Right lobe of liver (tissue), 6 donors: ENCODE measurements at regions not wholly inside any gene's neighbourhood (a gene's known extent, or its start where the extent isn't known, plus 50 kb on each side); places are given as distances from the start of the nearest gene placed in this dataset.

Source experiments
- ATAC-seq, 4 donors: fragments of 200-7000 bp; cut with Tn5 transposase; one replicate each; pipeline ENCODE4 v1.9.1; 2020; ENCODE audit warnings: mild to moderate bottlenecking in 4 of 4, moderate library complexity in 4 of 4
- DNase-seq, 3 donors: peaks; one replicate each; pipeline ENCODE4 v3.0.0-alpha.2; 2020
- H3K27ac ChIP-seq, 3 donors: fragments of 200-600 bp; one replicate each; pipeline ENCODE4 v1.8.0; 2022
- H3K27me3 ChIP-seq, 2 donors: fragments of 200-600 bp; one replicate each; pipeline ENCODE4 v1.8.0; 2022
- H3K36me3 ChIP-seq, 4 donors: fragments of 200-600 bp; sonication (generic) in 1 of 4; one replicate each; pipeline versions ENCODE4 v1.5.1 to v1.8.0; 2017 to 2022; ENCODE audit warnings: control low read depth in 1 of 4
- H3K4me1 ChIP-seq, 4 donors: fragments of 200-600 bp; sonication (generic) in 1 of 4; one replicate each; pipeline versions ENCODE4 v1.5.1 to v1.8.0; 2017 to 2022; ENCODE audit warnings: control low read depth in 1 of 4
- H3K4me3 ChIP-seq, 3 donors: fragments of 200-600 bp; one replicate each; pipeline ENCODE4 v1.8.0; 2022
- H3K9me3 ChIP-seq, 4 donors: fragments of 200-600 bp; sonication (generic) in 1 of 4; one replicate each; pipeline versions ENCODE4 v1.5.1 to v1.8.0; 2017 to 2022; ENCODE audit warnings: control low read depth in 1 of 4
- POLR2A ChIP-seq: fragments of 450-650 bp; IDR thresholded peaks from one replicate; pipeline ENCODE4 v1.6.1; 2017; ENCODE audit warnings: antibody characterized with exemption, mild to moderate bottlenecking
- WGBS: methylation state at CpG from one replicate; pipeline ENCODE4 v1.1.6; 2018; ENCODE audit warnings: low coverage, low lambda C conversion rate; ENCODE audit not compliant: insufficient coverage; ENCODE audit errors: missing lambda C conversion rate; 5-methylcytosine and 5-hydroxymethylcytosine counted together
- intact Hi-C, 2 donors: fragments of 100-400 bp; cut with DNase I; formaldehyde crosslinking; loops; one replicate each; pipeline versions ENCODE4 v1.11.2 to v1.14.1; 2022
- TF ChIP-seq, protein P1 (sequence below), 4 donors: fragments of 200-600 bp in 3 of 4; fragments of 450-650 bp in 1 of 4; IDR thresholded peaks; one replicate each; pipeline versions ENCODE4 v1.5.1 to v1.8.0; 2016 to 2022; ENCODE audit warnings: antibody characterized with exemption in 4 of 4, mild to moderate bottlenecking in 2 of 4
- donor health status: DM: no; HTN: yes; CAD: no.
- donor health status: DM: no; HTN: no; CAD: no.
- donor health status: DM: no; HTN: no; CAD: no.
- donor health status: DM: no; HTN: yes; CAD: no.
- donor health status: DM: no; HTN: yes; CAD: no.

GRCh38 chr1:40924767-40925166 lies 54.7 kb upstream of the CTPS1 start:
- TF ChIP-seq, protein P1, sequence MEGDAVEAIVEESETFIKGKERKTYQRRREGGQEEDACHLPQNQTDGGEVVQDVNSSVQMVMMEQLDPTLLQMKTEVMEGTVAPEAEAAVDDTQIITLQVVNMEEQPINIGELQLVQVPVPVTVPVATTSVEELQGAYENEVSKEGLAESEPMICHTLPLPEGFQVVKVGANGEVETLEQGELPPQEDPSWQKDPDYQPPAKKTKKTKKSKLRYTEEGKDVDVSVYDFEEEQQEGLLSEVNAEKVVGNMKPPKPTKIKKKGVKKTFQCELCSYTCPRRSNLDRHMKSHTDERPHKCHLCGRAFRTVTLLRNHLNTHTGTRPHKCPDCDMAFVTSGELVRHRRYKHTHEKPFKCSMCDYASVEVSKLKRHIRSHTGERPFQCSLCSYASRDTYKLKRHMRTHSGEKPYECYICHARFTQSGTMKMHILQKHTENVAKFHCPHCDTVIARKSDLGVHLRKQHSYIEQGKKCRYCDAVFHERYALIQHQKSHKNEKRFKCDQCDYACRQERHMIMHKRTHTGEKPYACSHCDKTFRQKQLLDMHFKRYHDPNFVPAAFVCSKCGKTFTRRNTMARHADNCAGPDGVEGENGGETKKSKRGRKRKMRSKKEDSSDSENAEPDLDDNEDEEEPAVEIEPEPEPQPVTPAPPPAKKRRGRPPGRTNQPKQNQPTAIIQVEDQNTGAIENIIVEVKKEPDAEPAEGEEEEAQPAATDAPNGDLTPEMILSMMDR (IDR thresholded peaks at IDR 0.05), result no peak
- TF ChIP-seq POLR2A, result no peak
- Histone ChIP-seq H3K27ac (no peak overlapping the region), H3K4me3 (no peak overlapping the region), H3K9me3 (no peaks in the 10 kb centered on the region), H3K4me1 (peaks cover 0 to 5% (median under 1%) of the 10 kb centered on the region in 4 donors), H3K27me3 (no peaks in the 10 kb centered on the region), H3K36me3 (no peaks in the 10 kb centered on the region)
- intact Hi-C loops, result no loop called here
- no peak for DNase-seq
- WGBS, result 94% methylated on average over 5 of the region's 5 CpGs
- no peak for ATAC-seq

GRCh38 chr1:40925834-40926410 lies 53.6 kb upstream of the CTPS1 start:
- Histone ChIP-seq H3K4me3 (no peak overlapping the region), H3K9me3 (no peaks in the 10 kb centered on the region), H3K27me3 (no peaks in the 10 kb centered on the region), H3K4me1 (peaks cover 0 to 9% (median 4%) of the 10 kb centered on the region in 4 donors), H3K27ac (no peak overlapping the region), H3K36me3 (no peaks in the 10 kb centered on the region)
- TF ChIP-seq, protein P1 (IDR thresholded peaks at IDR 0.05), result no peak
- TF ChIP-seq POLR2A, result no peak
- DNase-seq, result no peak
- no peak for ATAC-seq
- WGBS, result no CpG with 5 or more reads among the region's 5 CpGs
- intact Hi-C loops, result no loop called here

DNA sequence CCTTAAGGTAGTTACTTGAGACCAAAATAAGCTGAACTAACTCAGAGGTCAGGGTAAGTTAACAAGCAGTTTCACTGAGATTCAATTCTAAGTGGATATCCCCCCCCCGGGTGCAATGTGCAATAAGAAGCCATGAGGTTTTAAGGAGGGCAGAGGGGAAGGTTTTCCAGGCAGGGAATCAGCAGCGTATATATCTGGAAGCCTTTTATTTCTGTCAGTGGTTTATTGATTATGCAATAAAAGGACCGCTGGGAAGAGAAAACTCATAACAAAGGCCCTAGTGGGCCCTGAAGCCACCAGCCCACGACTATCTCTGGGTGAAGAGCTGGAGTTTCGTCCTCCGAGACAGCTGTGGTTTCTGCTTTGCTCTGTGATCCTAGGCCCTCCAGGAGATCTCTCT lies 53.1 kb upstream of the CTPS1 start:
- H3K9me3 ChIP-seq, result no peaks in the 10 kb centered on the region
- no peaks in the 10 kb centered on the region for H3K27me3 ChIP-seq
- ATAC-seq, result no peak
- intact Hi-C loops, result no loop called here
- H3K4me3 ChIP-seq, result no peak overlapping the region
- 60% methylated on average over 6 of the region's 6 CpGs for WGBS
- TF ChIP-seq POLR2A, result no peak
- TF ChIP-seq, protein P1 (IDR thresholded peaks at IDR 0.05), result no peak
- H3K36me3 ChIP-seq, result no peaks in the 10 kb centered on the region
- H3K4me1 ChIP-seq, result peaks cover 0 to 9% (median 4%) of the 10 kb centered on the region in 4 donors
- no peak overlapping the region for H3K27ac ChIP-seq
- no peak for DNase-seq

GRCh38 chr1:40927781-40928180 lies 51.7 kb upstream of the CTPS1 start:
- H3K27ac ChIP-seq, result no peak overlapping the region
- TF ChIP-seq, protein P1 (IDR thresholded peaks at IDR 0.05), result no peak
- TF ChIP-seq POLR2A, result no peak
- 100% methylated on average over 2 of the region's 4 CpGs for WGBS
- DNase-seq, result no peak
- H3K4me3 ChIP-seq, result no peak overlapping the region
- no peak for ATAC-seq
- H3K4me1 ChIP-seq, result peaks cover 0 to 9% (median 4%) of the 10 kb centered on the region in 4 donors
- H3K36me3 ChIP-seq, result no peaks in the 10 kb centered on the region
- no peaks in the 10 kb centered on the region for H3K9me3 ChIP-seq
- no peaks in the 10 kb centered on the region for H3K27me3 ChIP-seq
- intact Hi-C loops, result no loop called here

DNA sequence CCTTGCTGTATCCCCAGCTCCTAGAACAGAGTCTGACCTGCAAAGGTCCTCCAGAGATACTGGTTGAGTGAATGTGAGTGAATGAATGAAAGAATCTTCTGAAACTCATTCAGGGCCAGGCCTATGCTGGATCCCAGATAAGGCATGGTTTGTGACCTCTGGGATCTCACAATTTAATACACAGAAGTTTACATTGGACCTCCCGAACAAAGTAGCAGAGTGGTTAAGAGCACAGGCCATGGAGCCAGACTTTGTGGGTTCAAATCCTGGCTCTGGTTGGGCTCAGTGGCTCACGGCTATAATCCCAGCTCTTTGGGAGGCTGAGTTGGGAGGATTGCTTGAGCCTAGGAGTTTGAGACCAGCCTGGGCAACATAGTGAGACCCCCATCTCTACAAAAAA lies 50.8 kb upstream of the CTPS1 start:
- Histone ChIP-seq H3K36me3 (no peaks in the 10 kb centered on the region), H3K9me3 (no peaks in the 10 kb centered on the region), H3K27ac (no peak overlapping the region), H3K4me3 (no peak overlapping the region), H3K4me1 (peaks cover 0 to 9% (median 4%) of the 10 kb centered on the region in 4 donors), H3K27me3 (no peaks in the 10 kb centered on the region)
- TF ChIP-seq, protein P1 (IDR thresholded peaks at IDR 0.05), result no peak
- TF ChIP-seq POLR2A, result no peak
- intact Hi-C loops, result no loop called here
- ATAC-seq (no peak), DNase-seq (no peak)
- WGBS, result 100% methylated on average over 2 of the region's 2 CpGs
